ENCODE measurements at regions not wholly inside any gene's neighbourhood (a gene's known extent, or its start where the extent isn't known, plus 50 kb on each side); places are given as distances from the start of the nearest gene placed in this dataset.
"Not testable (repeated sequence)": the region's sequence is repeated elsewhere in the genome, so short reads cannot be mapped to it uniquely, and the experiment has no call there.

- H3K4me1 ChIP-seq, result no peaks in the 10 kb centered on the region
- WGBS, result 34% methylated on average over 2 of the region's 2 CpGs
- TF ChIP-seq POLR2A (IDR thresholded peaks at IDR 0.05) (no peak), EP300 (IDR thresholded peaks at IDR 0.05) (no peak), POLR2AphosphoS5 (IDR thresholded peaks at IDR 0.05) (no peak), CTCF (IDR thresholded peaks at IDR 0.05) (no peak)
Measured at GRCh38 chr1:99397029-99397428, 132.7 kb downstream of the PLPPR4 start.

DNA sequence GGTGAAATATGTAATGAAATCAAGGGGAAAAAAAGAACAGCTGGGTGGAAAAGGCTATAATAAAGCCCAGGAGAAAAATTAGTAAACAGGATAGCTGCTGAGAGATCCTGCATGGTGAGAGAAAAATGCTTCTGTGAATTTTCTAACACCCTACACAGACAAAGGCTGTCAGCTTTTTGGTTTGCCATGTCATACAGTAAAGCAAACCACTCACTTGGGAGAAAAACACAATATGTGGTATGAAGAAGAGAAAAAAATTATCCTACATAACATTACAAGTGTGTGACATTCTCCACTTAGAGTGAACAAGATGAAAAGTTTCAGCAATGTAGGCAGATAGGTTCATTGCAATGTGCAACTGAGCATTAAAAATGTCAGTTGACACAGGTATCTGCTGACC lies 133.6 kb downstream of the PLPPR4 start:
- no peak for DNase-seq (ENCODE audit: low spot score in 2 of 2)
- Histone ChIP-seq H3K4me3 (no peak overlapping the region), H3K4me1 (no peaks in the 10 kb centered on the region), H3K27me3 (no peaks in the 10 kb centered on the region), H3K9me3 (no peaks in the 10 kb centered on the region), H3K27ac (no peak overlapping the region), H3K36me3 (no peaks in the 10 kb centered on the region)
- TF ChIP-seq EP300 (IDR thresholded peaks at IDR 0.05) (no peak), POLR2A (IDR thresholded peaks at IDR 0.05) (no peak), CTCF (IDR thresholded peaks at IDR 0.05) (no peak), POLR2AphosphoS5 (IDR thresholded peaks at IDR 0.05) (no peak)

More at GRCh38 chr1:99397029-99397428, 132.7 kb downstream of the PLPPR4 start:
- no peaks in the 10 kb centered on the region for H3K9me3 ChIP-seq
- no peak for DNase-seq (ENCODE audit: low spot score in 2 of 2)
- no peaks in the 10 kb centered on the region for H3K36me3 ChIP-seq
- no peaks in the 10 kb centered on the region for H3K27me3 ChIP-seq
- no peak overlapping the region for H3K4me3 ChIP-seq
- H3K27ac ChIP-seq, result no peak overlapping the region

GRCh38 chr1:99401556-99401955 lies 137.3 kb downstream of the PLPPR4 start:
- H3K4me1 ChIP-seq; H3K27me3 ChIP-seq; DNase-seq (ENCODE audit: low spot score in 2 of 2); H3K9me3 ChIP-seq; H3K4me3 ChIP-seq; H3K27ac ChIP-seq; H3K36me3 ChIP-seq: not testable (repeated sequence)

- H3K4me3 ChIP-seq; H3K27ac ChIP-seq; H3K27me3 ChIP-seq; H3K9me3 ChIP-seq; DNase-seq (ENCODE audit: low spot score in 2 of 2); H3K36me3 ChIP-seq; H3K4me1 ChIP-seq: not testable (repeated sequence)
- 91% methylated on average over 6 of the region's 7 CpGs for WGBS
Measured at GRCh38 chr1:99404399-99404798, 140.1 kb downstream of the PLPPR4 start.

GRCh38 chr1:99405325-99405724 lies 141.0 kb downstream of the PLPPR4 start:
- H3K9me3 ChIP-seq; DNase-seq (ENCODE audit: low spot score in 2 of 2); H3K27ac ChIP-seq; H3K4me1 ChIP-seq; H3K4me3 ChIP-seq; H3K27me3 ChIP-seq; H3K36me3 ChIP-seq: not testable (repeated sequence)
- 96% methylated on average over 8 of the region's 9 CpGs for WGBS

GRCh38 chr1:99407018-99407417 lies 142.7 kb downstream of the PLPPR4 start:
- 50% methylated on average over 3 of the region's 3 CpGs for WGBS
- H3K27ac ChIP-seq, result no peak overlapping the region
- no peaks in the 10 kb centered on the region for H3K27me3 ChIP-seq
- no peaks in the 10 kb centered on the region for H3K36me3 ChIP-seq
- H3K4me3 ChIP-seq, result no peak overlapping the region
- TF ChIP-seq EP300 (IDR thresholded peaks at IDR 0.05) (no peak), POLR2AphosphoS5 (IDR thresholded peaks at IDR 0.05) (no peak), POLR2A (IDR thresholded peaks at IDR 0.05) (no peak), CTCF (IDR thresholded peaks at IDR 0.05) (no peak)
- DNase-seq (ENCODE audit: low spot score in 2 of 2), result no peak
- no peaks in the 10 kb centered on the region for H3K9me3 ChIP-seq
- no peaks in the 10 kb centered on the region for H3K4me1 ChIP-seq

GRCh38 chr1:99424087-99424486 lies 159.8 kb downstream of the PLPPR4 start:
- 62% methylated on average over 3 of the region's 3 CpGs for WGBS
- Histone ChIP-seq H3K36me3 (no peaks in the 10 kb centered on the region), H3K9me3 (no peaks in the 10 kb centered on the region), H3K4me3 (no peak overlapping the region), H3K4me1 (no peaks in the 10 kb centered on the region), H3K27ac (no peak overlapping the region), H3K27me3 (no peaks in the 10 kb centered on the region)
- TF ChIP-seq POLR2A (IDR thresholded peaks at IDR 0.05) (no peak), POLR2AphosphoS5 (IDR thresholded peaks at IDR 0.05) (no peak), EP300 (IDR thresholded peaks at IDR 0.05) (no peak), CTCF (IDR thresholded peaks at IDR 0.05) (no peak)
- DNase-seq (ENCODE audit: low spot score in 2 of 2), result no peak

Measured in suprapubic skin (tissue), 4 donors.